ENCODE measurements at regions not wholly inside any gene's neighbourhood (a gene's known extent, or its start where the extent isn't known, plus 50 kb on each side); places are given as distances from the start of the nearest gene placed in this dataset.

GRCh38 chr10:2658780-2659179 is 408.6 kb upstream of the PFKP start:
- ChIA-PET CTCF (no interaction called here), POLR2A (ENCODE audit: unreplicated experiment) (no interaction called here)
- Histone ChIP-seq H3K79me1 (ENCODE audit: low read depth in 1 of 2, low read length in 2 of 2) (no peaks in the 10 kb centered on the region), H3K27me3 (ENCODE audit: control insufficient read depth, insufficient read depth, low read length) (no peaks in the 10 kb centered on the region), H3K23ac (ENCODE audit: low read depth, low read length) (no peak overlapping the region), H2AK5ac (ENCODE audit: low read depth, low read length) (no peak overlapping the region), H3K4ac (ENCODE audit: low read depth, low read length) (no peak overlapping the region), H2BK120ac (ENCODE audit: low read depth, low read length) (no peak overlapping the region), H2BK20ac (ENCODE audit: low read depth, low read length) (no peak overlapping the region), H3K4me1 (ENCODE audit: control insufficient read depth, insufficient read depth, low read length) (no peaks in the 10 kb centered on the region), H3K4me2 (ENCODE audit: low read depth, low read length) (no peak overlapping the region), H4K91ac (ENCODE audit: insufficient read depth, low read depth, low read length) (no peak overlapping the region), H4K8ac (ENCODE audit: low read depth in 2 of 2, low read length in 2 of 2) (no peak overlapping the region), H3K36me3 (ENCODE audit: control insufficient read depth, insufficient read depth, low read length) (no peaks in the 10 kb centered on the region), H3K18ac (ENCODE audit: low read depth, low read length) (no peak overlapping the region), H2AK9ac (replicated peaks; ENCODE audit: low read depth, low read length, poor library complexity) (no peak overlapping the region), H3K56ac (ENCODE audit: extremely low read depth, insufficient read depth, low read length) (no peak overlapping the region), H4K20me1 (ENCODE audit: insufficient read depth, low read length) (no peaks in the 10 kb centered on the region), H2BK15ac (ENCODE audit: low read depth, low read length) (no peak overlapping the region), H3K4me3 (ENCODE audit: insufficient read depth, low read depth, low read length) (no peak overlapping the region), H3K9ac (ENCODE audit: low read depth, low read length) (no peak overlapping the region), H2AFZ (replicated peaks; ENCODE audit: low read length, poor library complexity) (no peak overlapping the region), H3K14ac (replicated peaks; ENCODE audit: low read depth, low read length) (no peak overlapping the region), H3K9me1 (ENCODE audit: insufficient read depth, low read length) (no peaks in the 10 kb centered on the region), H4K5ac (ENCODE audit: low read depth, low read length) (no peak overlapping the region), H2BK5ac (ENCODE audit: low read depth, low read length, poor library complexity, severe bottlenecking) (no peak overlapping the region), H3K27ac (ENCODE audit: insufficient read depth, low read length) (no peak overlapping the region), H3K9me3 (ENCODE audit: control insufficient read depth, insufficient read depth, low read length) (peaks cover 17% of the 10 kb centered on the region)
- no CpG with 5 or more reads among the region's 4 CpGs for WGBS, 2 experiments (ENCODE audit: extremely low coverage in 2 of 2, insufficient read length in 1 of 2)
- intact Hi-C loops (cut with micrococcal nuclease) = no loop called here
- BruUV-seq (replicated peaks) = no TSS peak
- DNase-seq = no peak
- ATAC-seq (ENCODE audit: low read depth) = no peak
- in situ Hi-C loops (cut with MboI; ENCODE audit: low sequenced_read_pairs) = no loop called here
- TF ChIP-seq SMC3 (IDR thresholded peaks at IDR 0.05; ENCODE audit: low read depth, low read length) = no peak
- TF ChIP-seq MAZ (IDR thresholded peaks at IDR 0.05; ENCODE audit: borderline replicate concordance, low read depth, low read length) = no peak
- TF ChIP-seq BHLHE40 (IDR thresholded peaks at IDR 0.05; ENCODE audit: low read depth, low read length) = no peak
- TF ChIP-seq CTCF (conservative IDR thresholded peaks at IDR 0.05; ENCODE audit: low read depth, low read length) = no peak
- TF ChIP-seq FOS (IDR thresholded peaks at IDR 0.05; ENCODE audit: low read depth, low read length) = no peak
- no peak for TF ChIP-seq RCOR1 (IDR thresholded peaks at IDR 0.05; ENCODE audit: insufficient replicate concordance, low read length)
- TF ChIP-seq RFX5 (IDR thresholded peaks at IDR 0.05; ENCODE audit: low read depth, low read length) = no peak
- no peak for TF ChIP-seq CHD1 (IDR thresholded peaks at IDR 0.05; ENCODE audit: low read depth, low read length)
- TF ChIP-seq CEBPB (IDR thresholded peaks at IDR 0.05; ENCODE audit: low read depth, low read length) = no peak
- TF ChIP-seq NFE2L2 (IDR thresholded peaks at IDR 0.05; ENCODE audit: low read depth, low read length) = no peak
- no peak for TF ChIP-seq RAD21 (IDR thresholded peaks at IDR 0.05; ENCODE audit: low read length)
- no peak for TF ChIP-seq POLR2A (IDR thresholded peaks at IDR 0.05; ENCODE audit: low read depth, low read length)
- no peak for TF ChIP-seq USF2 (IDR thresholded peaks at IDR 0.05; ENCODE audit: low read depth, low read length)
- no peak for TF ChIP-seq MAFK (IDR thresholded peaks at IDR 0.05; ENCODE audit: low read depth, low read length)
- TF ChIP-seq MXI1 (IDR thresholded peaks at IDR 0.05; ENCODE audit: borderline replicate concordance, low read depth, low read length) = no peak
- dilution Hi-C loops (cut with HindIII; ENCODE audit: low sequenced_read_pairs, unreplicated experiment) = no loop called here
